Activated T-helper 9 cell treated with anti-CD3 and anti-CD28 coated beads, Interleukin-2, amount 50 U/mL, for 16 hours (primary cell): ENCODE measurements at regions not wholly inside any gene's neighbourhood (a gene's known extent, or its start where the extent isn't known, plus 50 kb on each side); places are given as distances from the start of the nearest gene placed in this dataset.

ENCODE experiments used
- DNase-seq: peaks from one replicate; pipeline ENCODE4 v3.0.0-alpha.2; 2020; ENCODE audit warnings: low read depth

DNA sequence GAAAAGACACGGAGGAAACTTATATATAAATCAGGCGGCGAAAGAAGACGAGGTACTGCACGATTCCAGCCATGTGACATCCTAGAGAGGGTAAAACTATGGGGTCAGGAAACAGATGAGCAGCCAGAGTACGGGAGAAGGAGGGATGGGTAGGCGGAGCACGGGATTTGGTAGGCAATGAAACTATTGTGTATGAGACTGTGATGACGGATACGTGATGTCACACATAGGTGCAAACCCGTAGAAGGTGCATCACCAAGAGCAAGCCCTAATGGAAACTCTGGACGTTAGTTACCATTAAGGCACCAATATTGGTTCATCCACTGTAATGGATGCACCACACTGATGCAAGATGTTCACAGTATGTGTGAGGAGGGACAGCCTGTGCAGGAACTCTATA, 93.8 kb upstream of the MGMT start:
- no peak for DNase-seq

DNA sequence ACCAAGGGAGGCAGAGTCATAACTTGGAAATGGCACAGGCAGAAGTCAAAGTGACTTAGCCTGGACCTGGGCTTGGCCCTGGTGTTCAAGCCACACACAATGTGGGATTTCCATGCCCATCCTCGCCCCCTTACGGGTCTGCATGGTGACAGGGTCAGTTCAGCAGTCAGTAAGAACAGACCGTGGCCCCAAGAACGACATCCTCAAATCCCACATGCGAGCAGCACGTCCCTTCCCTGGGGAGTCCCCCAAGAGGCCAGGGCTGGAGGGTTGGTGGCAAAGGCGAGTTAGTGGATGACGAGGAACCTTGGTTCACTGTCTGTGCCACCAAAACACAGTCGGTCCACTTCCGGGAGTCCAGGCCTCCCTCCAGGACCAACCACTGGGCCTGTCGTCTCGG, 93.3 kb upstream of the MGMT start:
- DNase-seq: no peak

- no peak for DNase-seq
Observed at GRCh38 chr10:129375171-129375570, 91.9 kb upstream of the MGMT start.

DNA sequence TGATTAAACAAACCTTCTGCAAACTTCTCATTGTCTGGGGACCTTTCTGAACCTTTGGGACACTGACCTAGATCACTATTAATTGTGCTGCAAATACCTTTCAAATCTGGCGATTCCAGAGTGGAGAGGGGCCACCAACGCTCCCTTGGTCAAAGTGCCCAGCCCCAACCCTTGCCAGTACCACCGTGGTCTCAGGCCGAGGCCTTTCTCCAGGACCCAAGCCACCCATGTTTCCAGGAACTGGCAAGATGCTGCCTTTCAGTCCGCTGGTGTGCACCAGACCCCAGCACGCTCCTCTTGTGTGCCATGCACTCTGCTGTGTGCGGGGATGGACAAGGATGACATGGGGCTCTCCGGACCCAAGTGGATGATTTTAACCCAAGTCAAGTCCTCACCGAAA, 91.1 kb upstream of the MGMT start:
- DNase-seq: no peak

DNA sequence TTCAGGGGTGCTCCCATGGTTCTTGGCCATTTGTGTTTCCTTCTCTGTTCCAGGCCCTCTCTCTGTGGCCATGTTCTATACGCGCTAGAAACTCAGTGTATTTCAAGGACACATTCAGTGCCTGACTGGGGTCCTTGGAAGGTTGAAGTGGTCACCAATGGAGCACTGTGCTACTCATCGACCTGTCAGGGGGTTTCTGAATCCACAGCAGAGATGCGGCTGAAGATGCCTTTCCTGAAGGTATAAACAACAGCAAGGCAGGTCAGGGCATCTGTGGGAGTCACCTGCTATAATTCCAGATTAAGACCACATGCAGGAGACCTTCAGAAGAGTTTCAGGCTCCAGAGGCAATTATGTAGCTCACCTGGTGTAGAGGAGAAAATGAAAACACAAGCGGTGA, 86.8 kb upstream of the MGMT start:
- DNase-seq: no peak

GRCh38 chr10:129381741-129382140, 85.3 kb upstream of the MGMT start:
- DNase-seq: no peak

DNA sequence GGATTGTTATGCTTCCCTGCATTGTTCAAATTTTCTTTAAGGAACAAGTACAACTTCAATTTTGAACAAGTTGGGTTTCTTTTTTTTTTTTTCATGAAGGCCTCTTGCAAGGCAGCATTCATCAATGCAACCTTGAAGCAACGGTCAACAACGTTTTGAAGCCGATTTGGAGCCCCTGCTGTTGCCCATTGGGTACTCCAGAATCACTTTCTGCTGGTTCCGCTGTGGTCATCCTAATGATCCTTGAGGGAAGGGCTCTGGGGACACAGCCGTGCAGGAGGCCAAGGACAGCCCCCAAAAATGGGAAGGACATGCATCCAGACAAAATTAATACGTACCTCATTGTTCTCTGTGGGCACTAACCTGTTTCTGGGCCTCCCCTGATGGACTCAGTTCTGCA, 84.6 kb upstream of the MGMT start:
- no peak for DNase-seq

DNA sequence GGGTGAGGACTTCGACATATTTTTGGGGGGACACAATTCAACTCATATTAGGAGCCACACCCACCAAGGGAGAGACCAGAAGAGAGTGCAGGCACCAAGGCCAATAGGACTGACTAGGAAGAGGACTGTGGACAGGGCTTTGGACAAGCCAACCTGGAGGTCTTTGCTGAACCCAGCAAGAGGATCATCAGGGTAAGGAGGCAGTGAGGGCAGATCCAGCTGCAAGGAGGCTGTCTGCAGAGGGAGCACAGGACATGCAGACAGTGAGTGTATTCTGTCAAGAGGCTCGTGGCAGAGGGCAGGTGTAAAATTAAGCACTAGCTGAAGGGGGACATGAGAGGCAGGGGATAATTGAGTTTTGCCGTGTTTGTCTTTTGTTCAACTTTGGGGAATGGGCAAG, 83.4 kb upstream of the MGMT start:
- no peak for DNase-seq

DNA sequence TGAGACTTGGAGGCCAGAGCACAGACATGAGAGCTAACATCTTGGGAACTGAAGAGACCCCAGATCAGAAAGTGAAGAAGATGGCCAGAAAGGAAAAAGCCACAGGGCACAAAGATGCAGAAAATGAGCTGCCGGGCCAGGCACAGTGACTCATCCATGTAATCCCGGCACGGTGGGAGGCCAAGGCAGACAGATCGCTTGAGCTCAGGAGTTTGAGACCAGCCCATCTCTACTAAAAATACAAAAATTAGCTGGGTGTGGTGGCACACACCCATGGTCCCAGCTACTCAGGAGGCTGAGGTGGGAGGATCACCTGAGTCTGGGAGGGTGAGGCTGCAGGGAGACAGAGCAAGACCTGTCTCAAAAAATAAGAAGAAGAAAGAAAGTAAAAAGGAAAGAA, 81.4 kb upstream of the MGMT start:
- no peak for DNase-seq

DNA sequence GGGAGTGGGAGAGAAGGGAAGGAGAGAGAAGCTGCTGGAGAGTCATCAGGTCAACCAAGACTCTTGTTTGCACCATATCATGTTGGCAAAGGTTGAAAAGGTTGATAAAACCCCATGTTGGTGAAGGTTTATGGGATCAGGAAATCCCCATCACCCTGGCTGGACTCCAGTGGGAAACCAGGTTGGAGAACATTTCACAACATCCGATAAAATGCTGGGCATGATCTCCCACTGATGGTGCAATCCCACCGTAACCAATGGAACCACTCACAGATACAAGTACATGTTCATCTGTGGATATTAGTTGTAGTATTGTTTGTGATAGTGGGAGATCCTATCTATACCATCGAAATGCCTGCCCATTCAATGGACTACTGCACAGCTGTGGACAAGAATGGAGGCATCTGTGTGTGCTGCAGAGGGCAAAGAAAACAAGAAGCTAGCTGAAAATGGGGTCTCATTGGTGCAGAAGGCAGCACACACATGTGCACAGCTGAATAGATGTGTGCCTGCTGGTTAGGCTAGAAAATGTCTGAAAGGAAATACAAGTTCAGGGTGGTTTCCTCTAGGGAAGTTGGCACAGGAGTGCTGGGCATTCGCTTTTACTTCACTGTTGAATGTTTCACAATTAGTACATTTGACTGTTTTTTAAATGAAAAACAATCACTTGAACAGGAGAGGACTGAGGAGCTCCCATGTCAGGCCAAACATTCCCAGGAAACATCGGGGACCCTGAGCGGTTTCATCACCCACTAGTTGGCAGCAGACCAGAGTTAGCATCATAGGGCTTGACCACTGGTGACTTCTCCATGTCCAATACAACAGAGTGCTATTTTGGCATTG, 80.4 kb upstream of the MGMT start:
- no peak for DNase-seq

GRCh38 chr10:129387258-129387525, 79.8 kb upstream of the MGMT start:
- DNase-seq: no peak

- no peak for DNase-seq
Observed at GRCh38 chr10:129388435-129388834, 78.6 kb upstream of the MGMT start.

DNA sequence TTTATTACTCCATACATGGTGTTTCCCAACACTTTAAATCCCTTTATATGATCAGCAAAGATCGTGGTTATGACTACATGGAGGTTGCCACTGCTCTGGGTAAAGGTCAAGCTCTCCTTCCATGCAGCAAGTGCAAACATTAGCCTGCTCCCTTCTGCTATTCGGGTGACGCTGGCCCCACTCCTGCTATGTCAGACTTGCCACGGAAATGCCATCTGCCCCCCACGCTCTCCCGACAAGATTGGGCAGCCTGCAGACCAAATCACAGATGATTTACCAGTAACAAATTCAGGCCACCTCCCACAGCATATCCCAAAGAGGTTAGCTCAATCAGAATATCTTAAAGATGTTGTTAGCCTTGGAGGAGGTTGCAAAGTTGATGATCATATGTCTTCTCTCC, 77.8 kb upstream of the MGMT start:
- DNase-seq: no peak

GRCh38 chr10:129390147-129390546, 76.9 kb upstream of the MGMT start:
- no peak for DNase-seq

DNA sequence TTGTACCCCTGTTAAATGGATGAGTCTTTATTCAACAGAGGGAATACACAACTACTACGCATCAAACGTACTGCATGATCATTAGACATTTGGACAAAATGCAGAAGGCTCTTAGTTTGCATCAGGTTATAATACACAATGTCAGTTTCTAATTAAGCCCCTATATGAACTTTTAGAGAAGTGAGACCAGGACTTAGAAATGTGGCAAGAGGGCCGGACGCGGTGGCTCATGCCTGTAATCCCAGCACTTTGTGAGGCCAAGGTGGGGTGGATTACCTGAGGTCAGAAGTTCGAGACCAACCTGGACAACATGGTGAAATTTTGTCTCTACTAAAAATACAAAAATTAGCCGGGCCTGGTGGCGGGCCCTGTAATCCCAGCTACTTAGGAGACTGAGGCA, 76.3 kb upstream of the MGMT start:
- no peak for DNase-seq

DNA sequence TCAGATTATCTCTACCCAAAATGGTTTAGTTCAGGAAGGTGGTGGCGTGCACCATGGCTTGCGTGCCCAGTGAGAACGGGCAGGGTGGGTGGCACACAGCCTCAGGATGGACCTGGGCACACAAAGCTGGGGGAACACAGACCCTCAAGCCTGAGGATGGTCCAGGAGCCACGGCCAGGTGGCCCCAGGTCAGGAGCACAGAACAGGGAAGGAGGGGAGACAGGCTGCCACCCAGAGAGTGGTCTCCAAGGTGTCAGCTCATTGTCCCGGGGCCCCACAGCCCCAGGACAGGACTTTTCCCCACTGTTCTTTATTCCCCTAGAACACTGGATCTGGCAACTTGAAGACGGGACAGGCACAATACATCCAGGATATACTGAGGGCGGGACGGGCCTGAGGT, 75.6 kb upstream of the MGMT start:
- DNase-seq: no peak

- DNase-seq: no peak
Observed at GRCh38 chr10:129392855-129393254, 74.2 kb upstream of the MGMT start.

DNA sequence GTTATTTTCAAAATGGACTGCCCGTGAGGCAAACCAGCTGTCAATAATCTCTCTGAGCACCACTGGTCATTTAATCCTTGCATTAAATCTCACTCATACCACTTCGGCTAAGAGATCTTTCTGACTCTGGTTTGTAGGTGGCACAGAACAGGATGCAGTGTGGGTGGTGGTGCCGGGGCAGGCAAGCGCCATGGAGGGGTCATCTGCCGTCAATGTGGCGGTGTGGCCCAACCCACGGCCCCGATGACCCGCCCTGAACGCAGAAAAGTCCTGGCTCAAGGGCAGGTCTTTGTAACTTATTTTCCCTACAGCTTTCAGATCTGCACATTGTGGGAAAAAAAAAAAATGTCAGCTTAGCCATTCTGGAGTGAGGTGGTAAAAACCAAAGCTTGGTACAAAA, 73.2 kb upstream of the MGMT start:
- no peak for DNase-seq

- DNase-seq: no peak
Observed at GRCh38 chr10:129394518-129395328, 72.3 kb upstream of the MGMT start.

GRCh38 chr10:129396021-129396722, 70.9 kb upstream of the MGMT start:
- no peak for DNase-seq

GRCh38 chr10:129397198-129397974, 69.7 kb upstream of the MGMT start:
- DNase-seq: no peak

GRCh38 chr10:129398711-129399141, 68.3 kb upstream of the MGMT start:
- no peak for DNase-seq
